ENCODE measurements at regions not wholly inside any gene's neighbourhood (a gene's known extent, or its start where the extent isn't known, plus 50 kb on each side); places are given as distances from the start of the nearest gene placed in this dataset.

DNA sequence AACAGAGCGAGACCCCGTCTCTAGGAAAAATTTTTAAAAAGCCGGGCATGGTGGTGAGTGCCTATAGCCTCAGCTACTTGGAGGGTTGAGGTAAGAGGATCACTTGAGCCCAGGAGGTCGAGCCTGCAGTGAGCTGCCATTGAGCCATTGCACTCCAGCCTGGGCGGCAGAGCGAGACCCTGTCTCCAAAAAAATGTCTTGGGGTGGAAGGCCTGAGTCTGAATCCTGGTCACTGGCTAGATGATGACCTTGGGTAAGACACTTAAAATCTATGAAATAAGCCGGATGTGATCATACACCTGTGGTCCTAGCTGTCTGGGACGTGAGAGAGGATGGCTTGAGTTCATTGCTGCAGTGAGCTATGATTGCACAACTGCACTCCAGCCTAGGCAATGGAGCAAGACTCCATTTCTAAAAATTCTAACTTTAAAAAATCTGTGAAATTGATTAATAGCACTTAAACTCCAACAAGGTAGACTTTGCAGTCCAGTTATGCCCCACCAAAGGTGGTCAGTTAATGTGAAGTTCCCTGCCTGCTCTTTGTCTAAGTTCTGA, 157.3 kb upstream of the UMPS start:
- TF ChIP-seq, protein P1, sequence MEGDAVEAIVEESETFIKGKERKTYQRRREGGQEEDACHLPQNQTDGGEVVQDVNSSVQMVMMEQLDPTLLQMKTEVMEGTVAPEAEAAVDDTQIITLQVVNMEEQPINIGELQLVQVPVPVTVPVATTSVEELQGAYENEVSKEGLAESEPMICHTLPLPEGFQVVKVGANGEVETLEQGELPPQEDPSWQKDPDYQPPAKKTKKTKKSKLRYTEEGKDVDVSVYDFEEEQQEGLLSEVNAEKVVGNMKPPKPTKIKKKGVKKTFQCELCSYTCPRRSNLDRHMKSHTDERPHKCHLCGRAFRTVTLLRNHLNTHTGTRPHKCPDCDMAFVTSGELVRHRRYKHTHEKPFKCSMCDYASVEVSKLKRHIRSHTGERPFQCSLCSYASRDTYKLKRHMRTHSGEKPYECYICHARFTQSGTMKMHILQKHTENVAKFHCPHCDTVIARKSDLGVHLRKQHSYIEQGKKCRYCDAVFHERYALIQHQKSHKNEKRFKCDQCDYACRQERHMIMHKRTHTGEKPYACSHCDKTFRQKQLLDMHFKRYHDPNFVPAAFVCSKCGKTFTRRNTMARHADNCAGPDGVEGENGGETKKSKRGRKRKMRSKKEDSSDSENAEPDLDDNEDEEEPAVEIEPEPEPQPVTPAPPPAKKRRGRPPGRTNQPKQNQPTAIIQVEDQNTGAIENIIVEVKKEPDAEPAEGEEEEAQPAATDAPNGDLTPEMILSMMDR (IDR thresholded peaks at IDR 0.05), result no peak
- TF ChIP-seq POLR2A (IDR thresholded peaks at IDR 0.05), result no peak
- TF ChIP-seq EP300 (IDR thresholded peaks at IDR 0.05), result no peak
